RCC 7860 (cell line): ENCODE measurements at regions not wholly inside any gene's neighbourhood (a gene's known extent, or its start where the extent isn't known, plus 50 kb on each side); places are given as distances from the start of the nearest gene placed in this dataset.

Experiments
- DNase-seq: peaks from one replicate; pipeline ENCODE4 v3.0.0-alpha.2; 2015; ENCODE audit warnings: low spot score
- FAIRE-seq: peaks from 2 replicates; lab custom pipeline; 2012; peaks lifted over from hg19 to GRCh38; lab: Jason Lieb, UNC

GRCh38 chr18:43563780-43564179 is 286.5 kb upstream of the SYT4 start:
- DNase-seq: no peak
- no peak for FAIRE-seq

DNA sequence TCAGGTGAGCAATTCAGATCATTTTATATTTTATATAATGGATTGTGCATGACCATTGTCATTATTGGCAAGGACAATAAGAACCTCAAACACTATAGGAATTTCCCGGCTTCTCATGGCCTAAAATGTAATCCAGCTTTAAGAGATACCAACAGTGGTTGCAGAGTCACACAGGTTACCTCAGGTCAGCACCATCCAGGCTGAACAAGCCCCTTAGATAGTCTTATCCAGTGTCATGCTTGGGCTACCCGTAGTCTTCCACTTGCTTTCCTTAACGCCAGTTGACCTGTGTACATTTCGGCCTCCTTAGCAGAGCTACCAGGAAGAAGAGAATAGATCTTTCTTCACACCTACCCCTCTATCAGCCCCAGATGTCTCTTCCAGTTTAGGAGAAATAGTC is 293.3 kb upstream of the SYT4 start:
- DNase-seq (no peak), FAIRE-seq (no peak)

DNA sequence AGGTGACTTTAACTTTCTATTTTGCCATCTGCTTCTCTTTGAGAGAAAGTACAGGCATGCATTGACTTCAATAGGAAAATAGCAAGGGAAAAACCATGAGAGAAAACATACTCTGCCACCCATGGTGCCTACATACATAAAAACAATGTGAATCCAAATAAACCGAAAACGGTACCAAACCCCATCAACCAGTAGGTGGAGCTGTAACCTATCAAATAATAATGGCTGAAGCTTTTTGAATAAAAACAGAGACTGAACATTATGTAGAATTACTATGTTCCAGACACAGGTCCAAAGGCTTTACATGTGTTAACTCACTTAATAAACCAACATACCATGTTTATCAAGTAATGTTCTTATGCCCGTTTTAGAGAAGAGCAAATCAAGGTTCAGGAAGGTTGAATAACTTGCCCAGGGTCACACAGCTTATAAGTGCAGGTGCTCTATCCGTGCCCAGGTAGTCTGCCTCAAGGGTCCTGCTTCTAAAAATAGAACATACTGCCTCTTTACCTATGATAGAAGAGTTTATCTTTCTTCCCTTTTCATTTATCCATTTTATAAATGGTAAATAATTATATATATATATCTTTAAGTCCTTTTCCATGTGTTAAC is 293.9 kb upstream of the SYT4 start:
- peak; percentile 11 for DNase-seq
- peak; percentile 12 for FAIRE-seq

DNA sequence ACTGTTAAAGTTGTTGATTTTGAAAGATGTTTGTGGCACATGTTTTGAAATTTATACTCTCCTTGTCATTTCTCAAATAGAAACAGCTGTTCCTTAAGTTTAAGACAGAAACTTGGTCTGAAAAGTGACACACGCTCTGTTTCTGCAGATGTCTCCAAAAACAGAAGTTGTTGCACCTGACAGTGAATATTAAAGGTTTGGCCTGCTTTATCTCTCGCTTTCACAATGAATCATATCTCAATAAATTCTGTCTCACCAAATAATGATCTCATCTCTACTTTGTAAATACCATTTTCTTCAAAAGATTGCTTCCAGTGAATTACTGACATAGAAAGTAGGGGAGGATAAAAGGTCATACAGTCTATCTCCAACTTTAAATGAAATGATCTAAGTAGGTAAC is 294.9 kb upstream of the SYT4 start:
- no peak for FAIRE-seq

GRCh38 chr18:43574974-43575373 is 297.7 kb upstream of the SYT4 start:
- FAIRE-seq: no peak
- DNase-seq: no peak

More for the DNA sequence above, 294.9 kb upstream of the SYT4 start:
- no peak for DNase-seq

GRCh38 chr18:43578211-43578610 is 300.9 kb upstream of the SYT4 start:
- DNase-seq (no peak), FAIRE-seq (no peak)

DNA sequence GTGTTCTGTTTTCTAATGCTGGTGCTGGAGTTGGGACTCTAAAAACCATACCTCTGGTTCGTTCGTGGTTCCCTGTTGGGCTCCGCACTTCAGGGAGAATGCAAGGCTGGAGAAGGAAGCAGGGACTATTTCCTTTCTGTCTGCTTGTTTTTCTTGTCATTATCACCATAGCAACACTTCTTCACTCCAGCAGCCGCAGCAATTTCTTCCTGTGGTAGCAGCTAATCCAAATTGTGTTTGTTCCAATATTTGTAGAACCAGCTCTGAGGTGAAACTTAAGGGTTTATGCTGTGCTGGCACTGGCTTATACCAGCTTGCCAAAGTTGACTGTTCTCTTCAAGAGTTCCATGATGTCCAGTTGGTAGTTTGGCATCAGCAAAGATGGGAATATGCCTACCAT is 301.4 kb upstream of the SYT4 start:
- no peak for FAIRE-seq

DNA sequence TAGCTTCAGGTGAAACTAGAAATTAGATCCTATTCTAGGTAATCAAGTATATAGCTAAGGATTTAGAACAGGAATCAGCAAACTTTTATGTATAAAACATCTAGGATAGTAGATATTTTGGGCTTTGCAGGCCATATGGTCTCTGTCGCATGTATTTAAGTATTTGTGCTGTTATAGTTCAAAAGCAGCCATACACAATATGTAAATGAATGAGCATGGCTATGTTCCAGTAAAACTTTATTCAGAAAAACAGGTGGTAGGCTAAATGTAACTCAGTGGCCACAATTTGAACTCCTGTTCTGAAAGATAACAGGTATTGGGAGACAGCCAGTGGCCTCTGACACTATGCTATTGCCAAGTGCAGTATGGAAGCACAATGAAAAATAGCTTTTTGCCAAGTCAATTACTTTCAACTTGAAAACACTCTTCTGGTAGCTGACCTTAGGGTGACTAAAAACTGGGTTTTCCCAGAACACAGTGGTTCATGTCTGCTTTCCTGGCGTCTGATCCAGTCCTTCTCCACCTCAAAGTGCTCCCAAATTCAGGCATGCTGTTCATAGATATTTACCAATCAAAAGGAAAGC is 304.7 kb upstream of the SYT4 start:
- no peak for FAIRE-seq
- DNase-seq: no peak

More for the DNA sequence above, 301.4 kb upstream of the SYT4 start:
- no peak for DNase-seq

DNA sequence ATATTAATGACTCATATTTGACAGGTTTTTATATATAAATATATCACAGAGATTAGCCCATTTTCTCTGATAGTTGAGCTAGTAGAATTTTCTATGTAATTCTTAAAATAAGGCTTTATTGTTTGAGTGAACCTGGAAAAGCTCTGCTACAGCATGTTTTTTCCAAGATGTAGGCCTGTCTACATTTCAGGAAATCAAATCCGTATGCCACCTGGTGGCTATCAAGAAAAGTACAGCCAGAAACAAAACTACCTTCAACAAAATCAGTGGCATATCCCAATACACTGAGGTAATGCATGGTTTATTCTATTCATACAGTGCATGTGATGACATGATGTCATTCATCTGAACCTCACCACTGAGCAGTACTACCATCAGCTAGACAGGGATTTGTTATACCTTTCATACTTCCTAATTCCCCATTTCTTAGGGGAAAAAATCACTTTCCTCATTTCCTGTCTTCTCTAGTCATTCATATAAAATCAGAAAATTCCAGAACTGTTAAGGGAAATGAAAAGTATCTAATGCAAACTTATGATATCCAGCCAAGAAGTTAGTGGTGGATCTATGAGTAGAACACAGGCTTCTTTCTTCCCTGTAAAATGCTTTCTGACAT is 310.4 kb upstream of the SYT4 start:
- FAIRE-seq (no peak), DNase-seq (peak; percentile 15)

- FAIRE-seq: no peak
- DNase-seq: no peak
Observed at GRCh38 chr18:43588838-43589237, 311.5 kb upstream of the SYT4 start.

DNA sequence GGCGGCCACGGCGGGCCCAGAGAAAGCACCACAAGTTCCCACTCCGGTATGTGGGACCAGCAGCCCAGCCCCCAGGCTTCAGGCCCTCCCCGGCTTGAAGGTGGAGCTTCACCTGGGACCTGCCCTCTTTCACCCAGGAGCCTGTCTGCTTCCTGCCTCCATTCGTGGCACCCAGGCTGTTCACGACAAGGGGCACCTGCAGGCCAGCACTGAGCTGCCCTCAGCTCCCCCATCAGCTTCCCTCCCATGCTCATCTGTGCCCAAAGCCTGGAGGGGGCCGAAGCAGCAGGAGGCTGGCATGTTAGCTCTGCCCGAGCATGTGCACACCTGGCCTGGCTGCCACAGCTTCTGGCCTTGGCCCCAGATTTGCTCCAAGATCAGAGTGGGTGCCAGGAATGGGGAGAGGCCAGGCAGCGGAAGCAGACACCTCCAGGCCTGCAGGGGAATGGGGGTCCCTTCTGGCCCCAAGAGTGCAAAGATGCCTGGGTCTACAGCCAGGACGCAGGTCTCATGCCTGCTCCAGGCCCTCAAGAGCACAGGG is 312.4 kb upstream of the SYT4 start:
- DNase-seq: no peak
- FAIRE-seq: no peak

GRCh38 chr18:43590182-43590903 is 313.1 kb upstream of the SYT4 start:
- no peak for DNase-seq
- FAIRE-seq: no peak

GRCh38 chr18:43592269-43592668 is 315.0 kb upstream of the SYT4 start:
- no peak for DNase-seq
- no peak for FAIRE-seq

DNA sequence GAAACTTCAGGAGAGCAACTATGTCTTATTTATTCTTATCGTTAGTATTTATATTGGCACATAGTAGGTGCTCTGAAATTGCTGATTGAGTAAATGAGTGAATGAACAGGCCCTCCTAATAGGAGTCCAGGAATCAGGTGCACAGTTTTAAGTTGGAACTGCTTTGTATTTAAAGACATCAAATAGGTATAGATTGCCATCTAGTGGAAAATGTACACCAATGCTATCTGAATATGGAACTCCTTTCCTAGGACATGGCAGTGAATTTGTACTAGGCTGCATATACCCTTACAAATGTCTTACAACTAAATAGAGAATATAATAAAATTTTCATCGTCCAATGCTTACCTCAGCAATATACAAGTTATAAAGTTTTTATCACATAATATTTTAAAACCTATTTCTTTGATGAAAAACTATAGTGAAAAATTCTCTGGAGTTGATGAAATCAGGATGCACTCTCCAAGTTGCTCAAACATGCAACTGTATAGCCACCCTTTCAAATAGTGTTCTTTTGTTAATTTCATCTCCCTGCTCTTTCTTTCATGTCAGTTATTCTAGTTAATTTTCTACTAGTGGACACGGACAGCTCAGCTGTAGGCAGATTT is 318.9 kb upstream of the SYT4 start:
- FAIRE-seq (peak; percentile 48), DNase-seq (peak; percentile 40)

DNA sequence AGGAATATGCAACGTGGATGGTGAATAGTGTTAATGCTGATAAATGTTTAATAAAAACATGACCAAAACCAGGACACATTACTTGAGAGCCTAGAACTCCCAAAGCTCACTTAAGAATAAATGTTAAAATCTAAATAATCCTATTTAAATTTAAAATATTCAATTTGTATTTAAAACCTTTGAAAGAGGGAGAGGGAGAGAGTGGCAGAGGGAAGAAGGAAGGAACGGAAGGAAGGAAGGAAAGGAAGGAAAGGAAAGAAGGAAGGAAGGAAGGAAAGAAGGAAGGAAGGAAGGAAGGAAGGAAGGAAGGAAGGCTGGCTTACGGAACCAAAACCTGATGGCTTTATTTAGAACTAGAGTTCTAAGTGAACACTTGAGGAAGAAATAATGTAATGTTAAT is 324.1 kb upstream of the SYT4 start:
- no peak for DNase-seq
- no peak for FAIRE-seq

GRCh38 chr18:43605224-43605623 is 327.9 kb upstream of the SYT4 start:
- DNase-seq: no peak
- no peak for FAIRE-seq

DNA sequence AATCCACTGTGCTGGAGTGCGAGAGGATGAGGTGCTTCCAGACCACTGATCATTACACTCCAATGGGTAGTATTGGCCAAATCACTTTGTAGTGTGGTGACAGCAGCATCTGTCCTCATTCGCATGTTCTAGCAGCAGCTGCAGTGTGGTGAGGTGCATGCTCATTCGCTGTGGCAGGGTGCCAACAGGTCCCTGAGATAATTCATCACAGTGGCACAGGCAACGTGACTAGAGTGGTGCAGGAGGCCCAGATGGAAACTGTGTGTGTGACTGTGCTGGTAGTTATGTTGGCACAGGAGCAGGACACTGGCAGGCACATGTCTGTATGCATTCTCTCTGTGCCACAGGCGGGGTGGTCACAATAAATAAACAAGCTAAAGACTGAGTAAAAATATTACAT is 329.5 kb upstream of the SYT4 start:
- DNase-seq (no peak), FAIRE-seq (no peak)

GRCh38 chr18:43620936-43621335 is 343.6 kb upstream of the SYT4 start:
- DNase-seq: peak; percentile 16
- FAIRE-seq: peak; percentile 61

DNA sequence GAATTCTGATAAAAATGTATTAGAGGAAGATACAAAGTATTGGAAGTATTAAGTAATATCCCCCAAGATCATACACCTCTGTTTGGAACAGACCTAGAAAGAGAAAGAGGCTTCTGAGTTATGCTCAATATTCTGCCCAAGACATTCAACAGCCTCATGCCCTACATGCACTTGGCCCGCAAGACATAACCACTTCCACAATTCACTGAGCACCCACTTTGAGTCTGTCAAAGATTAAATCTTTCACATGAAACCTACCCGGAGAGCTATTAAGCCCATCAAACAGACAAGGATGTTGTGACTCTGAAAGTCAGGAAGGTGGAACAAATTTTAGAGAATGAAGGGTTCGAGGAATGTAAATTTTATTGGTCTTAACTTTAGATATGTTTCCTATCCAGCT is 344.7 kb upstream of the SYT4 start:
- FAIRE-seq (no peak), DNase-seq (no peak)

DNA sequence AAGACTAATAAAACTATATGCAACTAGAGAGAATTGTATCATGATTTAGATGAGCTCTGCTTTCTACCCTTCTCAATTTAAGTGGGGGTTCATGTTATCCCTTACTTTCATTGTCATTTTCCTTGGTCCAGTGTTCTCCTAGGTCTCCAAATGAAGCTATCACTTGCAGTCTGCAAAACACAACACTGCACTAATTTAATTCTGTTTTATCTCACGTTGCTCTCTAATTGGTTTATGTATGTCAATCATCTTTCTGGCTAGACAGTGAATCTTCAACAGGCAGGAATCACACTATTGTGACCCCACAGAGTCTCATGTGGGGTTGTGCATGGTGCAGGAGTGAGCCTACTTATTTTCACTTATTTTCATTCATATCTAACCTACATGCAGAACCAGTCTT is 348.3 kb upstream of the SYT4 start:
- DNase-seq (no peak), FAIRE-seq (no peak)

DNA sequence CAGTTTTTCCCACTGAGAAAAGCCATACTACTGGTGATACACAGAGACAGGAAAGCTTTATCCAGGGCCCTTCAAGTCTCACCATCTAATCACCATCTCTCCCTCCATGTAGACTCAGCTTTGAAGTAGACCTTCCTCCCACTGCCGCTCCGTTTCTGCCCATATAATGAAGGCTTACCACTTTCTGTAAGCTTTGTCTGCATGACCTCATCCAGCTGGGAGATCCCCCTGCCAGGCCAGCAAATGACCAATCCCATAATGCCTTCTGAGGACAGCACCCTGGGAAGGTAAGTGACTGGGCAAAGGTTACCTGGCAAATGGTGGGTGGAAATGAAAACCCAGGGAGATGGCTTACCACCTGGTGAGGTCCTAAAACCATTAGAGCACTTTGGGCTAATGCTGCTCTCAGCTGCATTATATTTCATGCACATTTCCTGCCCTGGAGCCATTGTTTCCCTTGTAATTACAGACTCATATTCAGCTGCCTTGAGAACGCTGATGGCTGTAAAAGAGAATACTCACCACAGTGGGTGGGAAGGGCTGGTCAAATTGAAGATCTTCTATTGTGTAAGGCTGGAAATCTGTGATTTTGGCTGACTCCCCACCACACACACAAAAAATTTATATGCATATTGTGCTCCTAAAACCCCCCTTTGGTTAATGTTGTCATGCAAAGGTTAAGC is 350.7 kb upstream of the SYT4 start:
- FAIRE-seq: no peak
- no peak for DNase-seq
